Liver (tissue), 8 donors: ENCODE measurements at regions not wholly inside any gene's neighbourhood (a gene's known extent, or its start where the extent isn't known, plus 50 kb on each side); places are given as distances from the start of the nearest gene placed in this dataset.

Experiments used
- DNase-seq: peaks from one replicate; pipeline ENCODE4 v3.0.0-alpha.2; 2017; ENCODE audit warnings: low spot score
- H3K27ac ChIP-seq, 2 donors: one replicate each; pipeline ENCODE4 v1.7.0; 2013; ENCODE audit warnings: inconsistent platforms in 2 of 2, low read length in 2 of 2, control low read depth in 1 of 2, low read depth in 1 of 2, mild to moderate bottlenecking in 1 of 2
- H3K27me3 ChIP-seq, 4 donors: one replicate each; pipeline versions ENCODE4 v1.6.1 to v1.7.0; 2013; ENCODE audit warnings: low read length in 3 of 4, inconsistent platforms in 1 of 4, mild to moderate bottlenecking in 1 of 4, moderate library complexity in 1 of 4; ENCODE audit not compliant: control insufficient read depth in 4 of 4, insufficient read depth in 4 of 4
- H3K36me3 ChIP-seq, 4 donors: one replicate each; pipeline versions ENCODE4 v1.6.1 to v1.7.0; 2013; ENCODE audit warnings: low read length in 3 of 4, mild to moderate bottlenecking in 3 of 4, low read depth in 1 of 4, moderate library complexity in 1 of 4; ENCODE audit not compliant: control insufficient read depth in 4 of 4, insufficient read depth in 3 of 4
- H3K4me1 ChIP-seq, 4 donors: one replicate each; pipeline versions ENCODE4 v1.6.1 to v1.7.0; 2013; ENCODE audit warnings: low read length in 3 of 4, mild to moderate bottlenecking in 3 of 4, moderate library complexity in 1 of 4; ENCODE audit not compliant: control insufficient read depth in 4 of 4, insufficient read depth in 4 of 4
- H3K4me3 ChIP-seq, 3 donors: one replicate each; pipeline versions ENCODE4 v1.6.1 to v1.7.0; 2013; ENCODE audit warnings: low read length in 3 of 3, control low read depth in 1 of 3, low read depth in 1 of 3, mild to moderate bottlenecking in 1 of 3
- H3K9ac ChIP-seq, 2 donors: one replicate each; pipeline ENCODE4 v1.7.0; 2013; ENCODE audit warnings: low read length in 2 of 2, mild to moderate bottlenecking in 2 of 2, moderate library complexity in 2 of 2, control low read depth in 1 of 2, low read depth in 1 of 2
- H3K9me3 ChIP-seq, 4 donors: one replicate each; pipeline versions ENCODE4 v1.6.1 to v1.7.0; 2013; ENCODE audit warnings: low read length in 3 of 4; ENCODE audit not compliant: control insufficient read depth in 4 of 4
- ATF3 ChIP-seq: IDR thresholded peaks from 2 replicates; pipeline ENCODE4 v1.6.1; 2016; ENCODE audit warnings: antibody characterized with exemption
- CTCF ChIP-seq: fragments of 150-350 bp; IDR thresholded peaks from 2 replicates; pipeline ENCODE4 v1.5.1; 2017; ENCODE audit warnings: improper control_type of control experiment, low read depth, low read length; ENCODE audit not compliant: missing input control
- EGR1 ChIP-seq, 2 donors: IDR thresholded peaks; 2 replicates each; pipeline ENCODE4 v1.6.1; 2016 to 2018; ENCODE audit warnings: antibody characterized with exemption in 2 of 2, low read depth in 2 of 2
- FOXA1 ChIP-seq: IDR thresholded peaks from 2 replicates; pipeline ENCODE4 v1.6.1; 2016; ENCODE audit warnings: antibody characterized with exemption
- GABPA ChIP-seq, 2 donors: IDR thresholded peaks in 1 of 2; conservative IDR thresholded peaks in 1 of 2; 2 replicates each; pipeline ENCODE4 v1.6.1; 2016; ENCODE audit warnings: antibody characterized with exemption in 2 of 2, mild to moderate bottlenecking in 1 of 2, moderate library complexity in 1 of 2
- HNF4A ChIP-seq, 2 donors: conservative IDR thresholded peaks; 2 replicates each; pipeline ENCODE4 v1.6.1; 2016; ENCODE audit warnings: antibody characterized with exemption in 2 of 2, mild to moderate bottlenecking in 2 of 2
- HNF4G ChIP-seq: IDR thresholded peaks from 2 replicates; pipeline ENCODE4 v1.6.1; 2016; ENCODE audit warnings: antibody characterized with exemption
- JUND ChIP-seq, 2 donors: IDR thresholded peaks; 2 replicates each; pipeline ENCODE4 v1.6.1; 2016; ENCODE audit warnings: antibody characterized with exemption in 2 of 2
- MAX ChIP-seq: IDR thresholded peaks from 2 replicates; pipeline ENCODE4 v1.6.1; 2016; ENCODE audit warnings: antibody characterized with exemption
- REST ChIP-seq: IDR thresholded peaks from 2 replicates; pipeline ENCODE4 v1.6.1; 2016; ENCODE audit warnings: antibody characterized with exemption, mild to moderate bottlenecking
- RXRA ChIP-seq, 2 donors: IDR thresholded peaks; 2 replicates each; pipeline ENCODE4 v1.6.1; 2017 to 2018; ENCODE audit warnings: antibody characterized with exemption in 2 of 2, mild to moderate bottlenecking in 1 of 2
- SP1 ChIP-seq: IDR thresholded peaks from 2 replicates; pipeline ENCODE4 v1.6.1; 2018; ENCODE audit warnings: antibody characterized with exemption, mild to moderate bottlenecking
- TAF1 ChIP-seq: conservative IDR thresholded peaks from 2 replicates; pipeline ENCODE4 v1.6.1; 2016; ENCODE audit warnings: antibody characterized with exemption, mild to moderate bottlenecking
- YY1 ChIP-seq: IDR thresholded peaks from 2 replicates; pipeline ENCODE4 v1.6.1; 2016; ENCODE audit warnings: antibody characterized with exemption, mild to moderate bottlenecking
- WGBS: extraction: QIAGEN DNeasy Blood & Tissue Kit; methylation state at CpG from one replicate; pipeline ENCODE4 v1.1.7; 2013; 5-methylcytosine and 5-hydroxymethylcytosine counted together
- donor health status: healthy.
- donor health status: healthy.
- donor health status: healthy.
- donor health status: healthy.
- donor health status: healthy.

GRCh38 chr3:161975201-161975600, 478.6 kb downstream of the OTOL1 start (continued):
- TF ChIP-seq FOXA1, result no peak
- TF ChIP-seq TAF1, result no peak
- no peak for TF ChIP-seq HNF4G
- TF ChIP-seq CTCF, result no peak
- no peak for TF ChIP-seq HNF4A (conservative IDR thresholded peaks at IDR 0.05)

- 42% methylated on average over 1 of the region's 1 CpG for WGBS
- DNase-seq, result no peak
- no peaks in the 10 kb centered on the region for H3K9me3 ChIP-seq
- no peak overlapping the region for H3K9ac ChIP-seq
- H3K27me3 ChIP-seq, result peaks cover 0 to 1% (median 0%) of the 10 kb centered on the region in 4 donors
- H3K4me3 ChIP-seq, result no peak overlapping the region
- no peak overlapping the region for H3K27ac ChIP-seq
- H3K36me3 ChIP-seq, result no peaks in the 10 kb centered on the region
- H3K4me1 ChIP-seq, result no peaks in the 10 kb centered on the region
- TF ChIP-seq JUND (IDR thresholded peaks at IDR 0.05), result no peak
- no peak for TF ChIP-seq CTCF
Observed at GRCh38 chr3:161977063-161977462, 480.5 kb downstream of the OTOL1 start.

- no peak for TF ChIP-seq REST
- TF ChIP-seq HNF4A (conservative IDR thresholded peaks at IDR 0.05), result no peak
- no peak for TF ChIP-seq SP1
- no peak for TF ChIP-seq YY1
- no peak for TF ChIP-seq RXRA (IDR thresholded peaks at IDR 0.05)
- TF ChIP-seq EGR1 (IDR thresholded peaks at IDR 0.05; ENCODE audit: low read depth in 2 of 2), result no peak
- no peak for TF ChIP-seq CTCF
- no peak for TF ChIP-seq ATF3
- TF ChIP-seq HNF4G, result no peak
- TF ChIP-seq GABPA (IDR thresholded peaks at IDR 0.05 in 1 of 2, conservative IDR thresholded peaks at IDR 0.05 in 1 of 2), result no peak
- TF ChIP-seq TAF1, result no peak
- TF ChIP-seq JUND (IDR thresholded peaks at IDR 0.05), result no peak
- no peak for TF ChIP-seq FOXA1
- TF ChIP-seq MAX, result no peak
- Histone ChIP-seq H3K36me3 (no peaks in the 10 kb centered on the region), H3K27me3 (peaks cover 0 to 2% (median 0%) of the 10 kb centered on the region in 4 donors), H3K9ac (no peak overlapping the region), H3K27ac (no peak overlapping the region), H3K4me1 (no peaks in the 10 kb centered on the region), H3K4me3 (no peak overlapping the region), H3K9me3 (no peaks in the 10 kb centered on the region)
- no peak for DNase-seq
- 83% methylated on average over 9 of the region's 9 CpGs for WGBS
Observed at GRCh38 chr3:161977850-161978249, 481.2 kb downstream of the OTOL1 start.
